GM23248 (cell line): ENCODE measurements at regions not wholly inside any gene's neighbourhood (a gene's known extent, or its start where the extent isn't known, plus 50 kb on each side); places are given as distances from the start of the nearest gene placed in this dataset.

Source experiments
- EZH2 ChIP-seq: fragments of 200-600 bp; sonication (generic); IDR thresholded peaks from 2 replicates; pipeline ENCODE4 v1.6.1; 2018; ENCODE audit warnings: antibody characterized with exemption, mild to moderate bottlenecking; ENCODE audit not compliant: insufficient read depth, poor library complexity, severe bottlenecking
- EZH2phosphoT487 ChIP-seq: fragments of 200-600 bp; sonication (generic); IDR thresholded peaks from 2 replicates; pipeline ENCODE4 v1.6.1; 2018; ENCODE audit warnings: antibody characterized with exemption, moderate library complexity, mild to moderate bottlenecking, low read depth; ENCODE audit not compliant: insufficient read depth

GRCh38 chr14:100656996-100657395, 69.7 kb upstream of the DLK1 start:
- no peak for TF ChIP-seq EZH2
- no peak for TF ChIP-seq EZH2phosphoT487
